EH (cell line): ENCODE measurements at regions not wholly inside any gene's neighbourhood (a gene's known extent, or its start where the extent isn't known, plus 50 kb on each side); places are given as distances from the start of the nearest gene placed in this dataset.
"Not testable (repeated sequence)": the region's sequence is repeated elsewhere in the genome, so short reads cannot be mapped to it uniquely, and the experiment has no call there.

ENCODE experiments used
- DNase-seq: peaks from one replicate; pipeline ENCODE4 v3.0.0-alpha.2; 2015; ENCODE audit warnings: low read depth

- DNase-seq, result no peak
Measured at GRCh38 chr11:96447208-96448110, 57.6 kb downstream of the JRKL start.

- DNase-seq, result no peak
Measured at GRCh38 chr11:96448225-96448624, 58.4 kb downstream of the JRKL start.

- DNase-seq, result no peak
Measured at GRCh38 chr11:96456111-96456510, 66.3 kb downstream of the JRKL start.

- DNase-seq, result no peak
Measured at GRCh38 chr11:96459751-96460150, 69.9 kb downstream of the JRKL start.

- no peak for DNase-seq
Measured at GRCh38 chr11:96461871-96462270, 72.1 kb downstream of the JRKL start.

- peak; percentile 72 for DNase-seq
Measured at GRCh38 chr11:96464700-96465307, 75.0 kb downstream of the JRKL start.

- no peak for DNase-seq
Measured at GRCh38 chr11:96465512-96465911, 75.7 kb downstream of the JRKL start.

GRCh38 chr11:96466607-96467006 lies 76.8 kb downstream of the JRKL start:
- no peak for DNase-seq

- DNase-seq, result no peak
Measured at GRCh38 chr11:96469776-96470175, 80.0 kb downstream of the JRKL start.

GRCh38 chr11:96470521-96470920 lies 80.7 kb downstream of the JRKL start:
- no peak for DNase-seq

GRCh38 chr11:96472085-96472484 lies 82.3 kb downstream of the JRKL start:
- DNase-seq, result no peak

- DNase-seq, result no peak
Measured at GRCh38 chr11:96474263-96474662, 84.5 kb downstream of the JRKL start.

GRCh38 chr11:96481204-96481603 lies 91.4 kb downstream of the JRKL start:
- DNase-seq, result no peak

GRCh38 chr11:96481771-96482170 lies 92.0 kb downstream of the JRKL start:
- DNase-seq, result no peak

GRCh38 chr11:96482193-96482592 lies 92.4 kb downstream of the JRKL start:
- no peak for DNase-seq

GRCh38 chr11:96483374-96483955 lies 93.7 kb downstream of the JRKL start:
- DNase-seq, result no peak

- DNase-seq, result no peak
Measured at GRCh38 chr11:96484361-96484760, 94.5 kb downstream of the JRKL start.

GRCh38 chr11:96486890-96487611 lies 97.2 kb downstream of the JRKL start:
- DNase-seq, result peak; percentile 54

- not testable (repeated sequence) for DNase-seq
Measured at GRCh38 chr11:96488911-96489310, 99.1 kb downstream of the JRKL start.

GRCh38 chr11:96500440-96500839 lies 110.6 kb downstream of the JRKL start:
- no peak for DNase-seq

- no peak for DNase-seq
Measured at GRCh38 chr11:96506041-96506440, 116.2 kb downstream of the JRKL start.

GRCh38 chr11:96506953-96507354 lies 117.1 kb downstream of the JRKL start:
- no peak for DNase-seq
